ENCODE measurements at regions not wholly inside any gene's neighbourhood (a gene's known extent, or its start where the extent isn't known, plus 50 kb on each side); places are given as distances from the start of the nearest gene placed in this dataset.

DNA sequence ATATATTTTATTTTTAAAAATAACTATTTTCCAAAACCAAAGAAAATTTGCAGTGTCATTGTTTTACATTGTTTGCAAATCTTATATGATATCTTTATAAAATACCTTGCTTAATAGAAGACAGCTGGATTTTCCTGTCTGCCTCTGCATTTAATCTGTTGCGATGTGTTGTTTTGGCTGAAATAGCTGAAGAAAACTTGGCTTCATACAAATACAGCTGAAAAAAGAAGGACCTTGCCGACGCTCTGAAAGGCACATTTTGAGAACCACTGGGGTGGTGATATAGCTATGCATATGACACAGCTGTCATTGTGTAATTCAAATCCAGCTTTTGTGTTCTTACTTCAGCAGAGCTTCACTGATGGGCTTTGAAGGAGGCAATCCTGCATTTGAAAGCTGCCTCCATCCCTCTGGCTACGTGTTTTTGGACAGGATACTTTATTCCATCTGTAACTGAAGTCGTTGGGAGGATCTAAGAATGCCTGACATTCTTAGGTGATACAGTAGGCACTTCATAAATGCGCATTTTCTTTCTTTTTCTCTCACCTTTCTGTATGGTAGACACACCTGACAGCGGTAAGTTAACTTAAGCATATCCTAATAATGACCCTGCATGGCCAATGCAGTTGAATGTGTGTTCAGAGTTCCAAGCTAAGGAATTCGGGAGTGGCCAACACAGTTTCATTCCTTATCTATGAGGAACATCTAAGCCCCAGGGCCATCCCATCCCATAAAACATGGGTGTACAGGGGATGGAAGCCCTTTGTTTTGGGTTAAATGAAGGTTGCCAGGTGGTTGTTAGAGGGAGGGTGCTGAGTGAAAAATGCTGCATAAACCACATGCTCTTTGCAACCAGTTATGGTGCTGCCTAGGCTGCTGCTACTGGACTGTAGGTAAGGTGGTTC, 213.0 kb downstream of the TFAP2A start:
- DNase-seq (ENCODE audit: low read depth), result no peak
- TF ChIP-seq CTCF (conservative IDR thresholded peaks at IDR 0.05; ENCODE audit: low read length), result no peak
- H3K4me3 ChIP-seq (ENCODE audit: low read length), result no peak overlapping the region

GRCh38 chr6:10196090-10196489, 218.8 kb downstream of the TFAP2A start:
- no peak for TF ChIP-seq CTCF (conservative IDR thresholded peaks at IDR 0.05; ENCODE audit: low read length)
- no peak overlapping the region for H3K4me3 ChIP-seq (ENCODE audit: low read length)
- no peak for DNase-seq (ENCODE audit: low read depth)

DNA sequence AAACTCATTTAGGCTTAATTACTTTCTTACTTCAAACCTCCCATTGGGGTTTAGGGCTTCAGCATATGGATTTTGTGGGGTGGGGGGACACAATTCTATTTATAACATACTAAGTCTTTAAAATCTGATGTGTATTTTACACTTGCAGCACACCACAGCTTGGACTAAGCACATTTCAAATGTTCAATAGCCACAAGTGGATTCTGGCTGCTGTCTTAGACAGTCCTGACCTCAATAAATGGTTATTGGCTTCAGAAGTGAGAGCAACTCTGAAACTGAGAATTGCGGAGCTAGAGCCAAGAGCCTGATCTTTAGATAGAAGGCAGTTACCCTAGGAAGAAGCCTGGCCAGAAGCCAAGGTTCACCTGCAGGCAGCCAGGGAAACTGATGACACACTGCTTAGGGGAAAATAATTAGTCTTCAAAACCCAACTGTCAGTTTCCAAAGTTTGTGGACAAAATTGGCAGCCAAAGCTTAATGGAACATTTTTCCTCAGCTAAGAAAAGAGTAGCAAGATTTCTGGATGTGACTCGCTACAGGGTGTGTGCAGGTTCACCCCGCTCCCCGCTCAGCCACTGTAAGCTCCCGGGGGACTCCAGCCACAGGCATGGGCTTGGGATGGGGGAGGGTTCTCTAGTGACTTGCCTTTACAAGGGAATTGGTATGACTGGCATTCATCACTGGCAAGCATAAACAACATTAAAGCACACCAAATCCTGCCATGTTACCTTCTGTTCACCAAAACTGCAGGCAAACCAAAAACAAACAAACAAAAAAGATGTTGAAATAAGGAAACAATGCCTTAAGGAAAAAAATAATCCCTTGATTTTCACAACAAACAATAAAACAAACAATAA, 219.8 kb downstream of the TFAP2A start:
- no peak overlapping the region for H3K4me3 ChIP-seq (ENCODE audit: low read length)
- no peak for DNase-seq (ENCODE audit: low read depth)
- no peak for TF ChIP-seq CTCF (conservative IDR thresholded peaks at IDR 0.05; ENCODE audit: low read length)

DNA sequence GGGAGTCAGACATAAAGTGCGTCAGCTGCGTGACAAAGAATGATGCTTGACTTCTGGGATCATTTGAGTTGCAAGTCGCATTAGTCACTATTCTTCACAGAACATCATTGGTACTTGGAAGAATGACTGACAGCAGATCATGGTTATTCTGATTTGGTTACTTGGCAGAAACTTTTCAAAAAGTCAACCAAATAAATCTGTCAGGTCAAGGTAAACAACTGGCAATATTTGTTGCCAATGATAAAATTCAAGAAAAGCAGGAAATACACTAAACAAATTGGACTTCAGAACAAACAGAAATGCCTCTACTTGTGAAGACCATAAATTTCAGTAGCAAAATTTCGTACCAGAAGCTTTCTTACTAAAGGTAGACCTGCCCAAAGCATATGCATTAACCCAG, 221.6 kb downstream of the TFAP2A start:
- no peak for TF ChIP-seq CTCF (conservative IDR thresholded peaks at IDR 0.05; ENCODE audit: low read length)
- DNase-seq (ENCODE audit: low read depth), result no peak
- no peak overlapping the region for H3K4me3 ChIP-seq (ENCODE audit: low read length)

- DNase-seq (ENCODE audit: low read depth), result no peak
- H3K4me3 ChIP-seq (ENCODE audit: low read length), result no peak overlapping the region
- TF ChIP-seq CTCF (conservative IDR thresholded peaks at IDR 0.05; ENCODE audit: low read length), result no peak
Measured at GRCh38 chr6:10190042-10190441, 224.8 kb downstream of the TFAP2A start.

DNA sequence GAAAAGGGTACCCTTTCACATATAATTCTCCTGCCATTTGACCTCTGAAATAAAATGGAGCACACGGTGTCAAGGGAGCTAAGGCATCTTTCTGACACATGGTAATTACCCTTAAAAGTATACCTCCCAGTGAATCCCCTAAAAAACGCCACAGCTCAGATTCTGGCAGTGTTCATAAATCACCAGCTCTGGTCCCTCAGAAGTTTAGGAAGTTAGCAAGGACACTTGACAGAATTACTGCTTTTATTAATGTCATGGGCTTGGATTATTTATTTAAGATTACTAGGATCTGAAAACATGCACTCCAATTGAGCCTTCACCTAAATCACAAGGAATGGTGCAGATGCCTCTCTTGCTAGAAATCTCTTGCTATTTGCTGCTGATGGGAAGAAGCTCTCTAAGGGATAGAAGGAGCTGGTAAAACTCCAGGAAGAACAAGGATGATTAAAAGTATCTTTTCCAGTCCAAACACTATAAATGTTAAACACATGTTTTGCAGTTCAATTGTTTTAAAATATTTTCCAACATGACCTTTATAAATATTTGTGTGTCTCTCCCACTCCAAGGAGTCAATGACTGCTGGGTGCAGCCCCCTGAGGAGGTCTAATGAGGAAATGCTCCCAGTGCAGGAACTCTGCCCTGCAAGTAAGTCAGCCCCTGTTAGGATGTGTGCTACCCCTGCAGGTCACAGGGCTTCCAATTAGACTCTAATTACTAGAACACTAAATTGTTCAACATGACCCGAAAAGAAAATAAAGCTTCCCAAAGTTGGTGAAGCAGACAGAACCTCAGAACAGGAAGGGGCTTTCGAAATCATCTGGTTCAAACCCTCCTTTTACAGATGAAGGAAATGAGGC, 230.3 kb downstream of the TFAP2A start:
- peak; percentile 1 for DNase-seq (ENCODE audit: low read depth)
- H3K4me3 ChIP-seq (ENCODE audit: low read length), result no peak overlapping the region
- TF ChIP-seq CTCF (conservative IDR thresholded peaks at IDR 0.05; ENCODE audit: low read length), result no peak

All from AG10803 (cell line).